ENCODE measurements at regions not wholly inside any gene's neighbourhood (a gene's known extent, or its start where the extent isn't known, plus 50 kb on each side); places are given as distances from the start of the nearest gene placed in this dataset.
A peak's percentile ranks its signal among the peaks of the same experiment; 100 is the strongest.

GRCh38 chr3:127488740-127489139, 101.8 kb downstream of the TPRA1 start:
- Mint-ChIP-seq H3K27ac (no peak overlapping the region), H3K36me3 (ENCODE audit: low read depth) (no peaks in the 10 kb centered on the region), H3K4me1 (ENCODE audit: low read depth) (peaks cover 13% of the 10 kb centered on the region), H3K27me3 (ENCODE audit: low read depth) (peaks cover 7% of the 10 kb centered on the region), H3K4me3 (no peak overlapping the region), H3K9me3 (no peaks in the 10 kb centered on the region)
- no peak for DNase-seq (ENCODE audit: low spot score)

DNA sequence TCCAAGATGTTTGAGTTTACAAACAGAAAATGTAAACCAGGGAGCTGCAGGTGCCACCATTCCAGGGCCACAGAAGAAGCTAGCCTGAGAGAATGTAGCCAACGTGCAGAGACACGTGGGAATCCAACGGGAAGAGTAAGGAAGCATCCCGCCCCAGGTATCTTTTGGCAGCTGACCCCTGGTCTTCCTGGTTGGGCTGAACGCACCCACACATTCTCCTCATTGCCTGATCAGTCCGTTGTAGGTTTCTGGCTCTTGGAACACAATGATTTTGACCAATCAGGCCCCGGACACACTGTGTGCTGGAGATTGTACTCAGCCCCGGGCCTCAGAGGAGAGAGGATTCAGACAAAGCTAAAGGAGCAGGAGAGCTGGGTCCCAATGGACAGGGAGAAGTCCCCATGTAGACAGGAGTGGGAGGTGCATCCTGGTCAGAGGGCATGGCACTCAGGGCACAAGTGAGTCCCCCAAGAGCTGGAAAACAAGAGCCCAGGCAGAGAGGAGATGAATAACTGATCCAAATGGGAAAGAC, 102.3 kb downstream of the TPRA1 start:
- DNase-seq (ENCODE audit: low spot score) = no peak
- H3K4me1 Mint-ChIP-seq (ENCODE audit: low read depth) = peaks cover 18% of the 10 kb centered on the region
- no peak overlapping the region for H3K4me3 Mint-ChIP-seq
- H3K9me3 Mint-ChIP-seq = no peaks in the 10 kb centered on the region
- no peaks in the 10 kb centered on the region for H3K36me3 Mint-ChIP-seq (ENCODE audit: low read depth)
- H3K27ac Mint-ChIP-seq = no peak overlapping the region
- peaks cover 7% of the 10 kb centered on the region for H3K27me3 Mint-ChIP-seq (ENCODE audit: low read depth)

DNA sequence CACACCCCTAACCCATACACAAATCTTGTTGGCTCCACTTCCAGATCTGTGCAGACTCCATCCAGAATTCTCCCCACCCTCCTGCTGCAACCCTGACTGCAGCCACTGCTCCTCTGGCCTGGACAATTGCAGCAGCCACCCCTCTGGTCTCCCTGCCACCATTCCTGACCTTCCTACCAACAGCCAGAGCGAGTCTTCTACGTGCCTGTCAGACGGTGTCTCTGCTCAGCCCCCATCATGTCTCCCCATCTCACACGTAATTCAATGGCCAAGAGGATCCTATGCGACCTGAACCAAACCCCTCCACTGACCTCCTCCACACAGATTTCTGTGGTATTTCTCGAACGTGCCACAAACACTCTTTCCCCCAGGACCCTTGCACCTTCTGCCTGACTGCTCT, 103.3 kb downstream of the TPRA1 start:
- H3K27me3 Mint-ChIP-seq (ENCODE audit: low read depth) = peaks cover 10% of the 10 kb centered on the region
- DNase-seq (ENCODE audit: low spot score) = no peak
- no peaks in the 10 kb centered on the region for H3K36me3 Mint-ChIP-seq (ENCODE audit: low read depth)
- no peak overlapping the region for H3K4me3 Mint-ChIP-seq
- no peak overlapping the region for H3K27ac Mint-ChIP-seq
- H3K4me1 Mint-ChIP-seq (ENCODE audit: low read depth) = peaks cover 22% of the 10 kb centered on the region
- H3K9me3 Mint-ChIP-seq = no peaks in the 10 kb centered on the region

DNA sequence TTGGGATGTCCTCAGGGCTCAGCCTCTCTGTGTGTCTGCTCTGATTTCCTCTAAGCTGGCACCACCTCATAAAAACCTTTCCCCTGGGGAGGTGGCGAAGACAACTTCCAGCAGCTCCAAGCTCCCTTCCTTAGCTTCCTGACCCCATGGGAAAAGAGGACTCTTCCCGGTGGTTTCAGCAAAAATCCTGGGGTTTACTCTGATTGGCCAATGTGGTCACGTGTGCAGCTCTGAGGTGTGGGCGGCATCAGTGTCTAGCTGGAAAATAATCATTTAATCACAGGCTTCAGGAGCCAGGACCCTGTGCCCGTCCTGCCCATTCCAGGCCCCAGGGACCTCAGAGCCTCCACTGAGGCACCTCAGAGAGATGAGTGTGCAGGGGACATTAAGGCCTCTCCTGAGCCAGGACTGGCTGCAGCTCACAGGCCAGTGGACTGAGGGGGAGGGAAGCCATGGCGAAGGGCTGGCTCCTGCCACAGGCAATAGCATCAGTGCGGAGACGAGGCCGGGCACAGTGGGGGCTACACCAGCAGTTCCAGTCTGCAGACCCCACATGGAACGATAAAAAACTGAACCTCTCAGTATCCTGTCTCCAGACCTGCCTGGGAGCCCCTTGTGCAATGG, 104.1 kb downstream of the TPRA1 start:
- no peaks in the 10 kb centered on the region for H3K9me3 Mint-ChIP-seq
- H3K36me3 Mint-ChIP-seq (ENCODE audit: low read depth) = no peaks in the 10 kb centered on the region
- peaks cover 10% of the 10 kb centered on the region for H3K27me3 Mint-ChIP-seq (ENCODE audit: low read depth)
- no peak overlapping the region for H3K4me3 Mint-ChIP-seq
- H3K27ac Mint-ChIP-seq = no peak overlapping the region
- peaks cover 22% of the 10 kb centered on the region for H3K4me1 Mint-ChIP-seq (ENCODE audit: low read depth)
- no peak for DNase-seq (ENCODE audit: low spot score)

GRCh38 chr3:127485396-127486170, 105.0 kb downstream of the TPRA1 start:
- Mint-ChIP-seq H3K27ac (no peak overlapping the region), H3K9me3 (no peaks in the 10 kb centered on the region), H3K4me1 (ENCODE audit: low read depth) (peaks cover 22% of the 10 kb centered on the region), H3K4me3 (no peak overlapping the region), H3K36me3 (ENCODE audit: low read depth) (no peaks in the 10 kb centered on the region), H3K27me3 (ENCODE audit: low read depth) (peaks cover 10% of the 10 kb centered on the region)
- DNase-seq (ENCODE audit: low spot score) = no peak

DNA sequence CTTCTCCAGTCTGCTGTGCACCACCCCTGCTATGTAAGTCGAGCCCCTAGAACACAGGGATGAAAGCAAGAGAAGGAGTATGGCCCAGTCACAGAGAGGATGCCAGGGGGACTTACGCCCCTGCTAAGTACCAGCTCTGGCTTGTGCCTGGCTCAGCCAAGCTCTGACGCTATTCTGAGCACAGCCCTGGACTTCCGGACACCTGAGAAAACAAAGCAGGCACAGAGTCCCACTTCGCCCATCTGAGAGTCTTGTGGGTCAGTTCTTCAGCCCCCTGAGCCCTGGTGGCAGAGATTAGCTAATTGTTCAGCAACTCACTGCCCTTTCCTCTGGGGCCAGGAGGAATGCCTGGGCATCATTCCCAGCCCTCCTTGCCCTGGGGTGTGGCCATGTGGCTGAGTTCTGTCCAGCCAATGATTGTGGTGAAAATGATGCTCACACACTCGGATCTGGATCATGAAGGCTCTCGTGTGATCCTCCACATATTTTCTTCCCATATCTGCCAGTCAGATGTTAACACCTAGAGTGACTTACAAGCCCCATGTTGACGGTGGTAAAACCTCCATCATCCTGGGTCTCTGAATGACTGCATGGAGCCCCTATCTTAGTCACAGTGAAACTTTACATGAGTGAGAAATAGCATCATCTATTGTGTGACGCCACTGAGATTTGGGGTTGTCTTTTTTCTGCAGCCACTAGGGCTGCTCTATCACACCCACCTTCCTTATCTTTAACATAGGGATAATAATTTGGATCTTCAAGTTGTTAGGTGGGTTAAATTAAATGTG, 105.7 kb downstream of the TPRA1 start:
- peak; percentile 44 for DNase-seq (ENCODE audit: low spot score)
- Mint-ChIP-seq H3K27ac (no peak overlapping the region), H3K27me3 (ENCODE audit: low read depth) (peaks cover 10% of the 10 kb centered on the region), H3K4me1 (ENCODE audit: low read depth) (peaks cover 22% of the 10 kb centered on the region), H3K9me3 (no peaks in the 10 kb centered on the region), H3K36me3 (ENCODE audit: low read depth) (no peaks in the 10 kb centered on the region), H3K4me3 (no peak overlapping the region)

- H3K4me3 Mint-ChIP-seq = no peak overlapping the region
- peaks cover 22% of the 10 kb centered on the region for H3K4me1 Mint-ChIP-seq (ENCODE audit: low read depth)
- H3K27ac Mint-ChIP-seq = no peak overlapping the region
- peaks cover 10% of the 10 kb centered on the region for H3K27me3 Mint-ChIP-seq (ENCODE audit: low read depth)
- no peaks in the 10 kb centered on the region for H3K9me3 Mint-ChIP-seq
- peak; percentile 74 for DNase-seq (ENCODE audit: low spot score)
- no peaks in the 10 kb centered on the region for H3K36me3 Mint-ChIP-seq (ENCODE audit: low read depth)
Observed at GRCh38 chr3:127483902-127484591, 106.5 kb downstream of the TPRA1 start.

DNA sequence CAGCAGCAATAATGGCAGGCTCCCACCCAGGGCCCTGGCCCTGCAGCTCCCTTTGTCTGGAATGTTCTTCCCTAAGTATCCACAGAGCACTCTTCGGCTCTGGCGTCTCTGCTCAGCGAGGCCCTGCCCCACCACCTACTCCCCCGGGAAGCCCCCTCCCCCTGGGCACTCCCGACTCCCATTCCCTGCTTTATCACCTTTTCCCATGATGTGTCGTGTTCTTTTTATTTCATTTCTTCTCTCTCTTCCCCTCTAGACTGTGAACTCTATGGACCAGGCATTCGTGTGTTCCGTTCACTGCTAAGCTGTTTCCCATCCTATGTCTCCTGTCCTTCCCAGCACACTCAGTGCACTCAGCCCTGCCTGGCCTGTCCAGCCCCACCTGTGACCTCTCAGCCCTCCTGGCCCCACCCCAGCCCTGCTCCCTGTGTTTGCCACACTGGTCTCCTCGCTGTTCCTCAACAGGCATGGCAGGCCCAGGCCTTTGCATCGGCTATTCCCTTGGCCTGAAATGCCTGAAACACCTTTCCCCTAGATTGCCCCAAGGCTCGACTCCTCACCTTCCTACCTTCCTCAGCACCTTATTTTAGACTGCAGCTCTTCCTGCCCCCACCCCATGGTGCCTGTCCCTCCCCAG, 107.4 kb downstream of the TPRA1 start:
- H3K27me3 Mint-ChIP-seq (ENCODE audit: low read depth) = peaks cover 10% of the 10 kb centered on the region

GRCh38 chr3:127482216-127483004, 108.1 kb downstream of the TPRA1 start:
- Mint-ChIP-seq H3K9me3 (no peaks in the 10 kb centered on the region), H3K27me3 (ENCODE audit: low read depth) (peaks cover 7% of the 10 kb centered on the region), H3K36me3 (ENCODE audit: low read depth) (no peaks in the 10 kb centered on the region), H3K27ac (no peak overlapping the region), H3K4me1 (ENCODE audit: low read depth) (peaks cover 22% of the 10 kb centered on the region), H3K4me3 (peak overlapping the region; percentile 16)
- no peak for DNase-seq (ENCODE audit: low spot score)

More for the DNA sequence above, 107.4 kb downstream of the TPRA1 start:
- H3K27ac Mint-ChIP-seq = no peak overlapping the region
- H3K4me1 Mint-ChIP-seq (ENCODE audit: low read depth) = peaks cover 22% of the 10 kb centered on the region
- no peaks in the 10 kb centered on the region for H3K9me3 Mint-ChIP-seq
- H3K4me3 Mint-ChIP-seq = peak overlapping the region; percentile 16
- DNase-seq (ENCODE audit: low spot score) = no peak
- no peaks in the 10 kb centered on the region for H3K36me3 Mint-ChIP-seq (ENCODE audit: low read depth)

GRCh38 chr3:127480196-127480954, 110.2 kb downstream of the TPRA1 start:
- Mint-ChIP-seq H3K27me3 (ENCODE audit: low read depth) (peaks cover 9% of the 10 kb centered on the region), H3K9me3 (no peaks in the 10 kb centered on the region), H3K27ac (no peak overlapping the region), H3K4me3 (no peak overlapping the region), H3K36me3 (ENCODE audit: low read depth) (no peaks in the 10 kb centered on the region), H3K4me1 (ENCODE audit: low read depth) (peaks cover 22% of the 10 kb centered on the region)
- DNase-seq (ENCODE audit: low spot score) = no peak

GRCh38 chr3:127479449-127479848, 111.1 kb downstream of the TPRA1 start:
- Mint-ChIP-seq H3K9me3 (no peaks in the 10 kb centered on the region), H3K4me1 (ENCODE audit: low read depth) (peaks cover 15% of the 10 kb centered on the region), H3K27me3 (ENCODE audit: low read depth) (peaks cover 9% of the 10 kb centered on the region), H3K4me3 (no peak overlapping the region), H3K27ac (no peak overlapping the region), H3K36me3 (ENCODE audit: low read depth) (no peaks in the 10 kb centered on the region)
- DNase-seq (ENCODE audit: low spot score) = no peak

DNA sequence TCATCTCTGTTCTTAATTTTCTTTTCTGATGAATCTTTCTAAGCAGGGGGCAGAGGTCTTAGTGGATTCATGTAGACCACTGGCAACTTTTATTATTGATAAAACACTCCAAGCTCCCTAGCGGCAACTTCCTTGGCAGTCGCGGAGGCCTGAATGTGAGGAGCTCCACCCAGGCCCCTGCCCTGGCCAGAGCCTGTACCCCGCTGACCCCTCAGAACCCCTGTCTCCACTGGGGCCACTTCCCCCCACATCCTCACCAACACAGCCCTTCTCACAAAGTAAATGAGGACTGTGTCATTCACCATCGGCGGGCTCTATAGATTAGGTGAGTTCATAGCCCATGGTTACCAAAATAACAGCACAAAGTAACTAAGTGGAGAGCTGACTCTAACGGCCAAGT, 111.6 kb downstream of the TPRA1 start:
- Mint-ChIP-seq H3K9me3 (no peaks in the 10 kb centered on the region), H3K27me3 (ENCODE audit: low read depth) (peaks cover 9% of the 10 kb centered on the region), H3K27ac (no peak overlapping the region), H3K36me3 (ENCODE audit: low read depth) (no peaks in the 10 kb centered on the region), H3K4me1 (ENCODE audit: low read depth) (peaks cover 11% of the 10 kb centered on the region), H3K4me3 (no peak overlapping the region)
- DNase-seq (ENCODE audit: low spot score) = no peak

All from T-helper 2 cell treated with Interferon-gamma antibody and Interleukin-4, amounts not matched to agents 5 μg/mL and 100 μg/mL, for 36 hours (primary cell).